G401.6 (cell line): ENCODE measurements at regions not wholly inside any gene's neighbourhood (a gene's known extent, or its start where the extent isn't known, plus 50 kb on each side); places are given as distances from the start of the nearest gene placed in this dataset.

Experiments
- FAIRE-seq: peaks from 2 replicates; lab custom pipeline; 2012; peaks lifted over from hg19 to GRCh38; lab: Jason Lieb, UNC

- no peak for FAIRE-seq
These were observed 210.1 kb upstream of the SLC24A2 start for GRCh38 chr9:19998823-19999455.

- no peak for FAIRE-seq
These were observed 209.3 kb upstream of the SLC24A2 start for GRCh38 chr9:19998153-19998552.

GRCh38 chr9:19995619-19996018, 206.8 kb upstream of the SLC24A2 start:
- FAIRE-seq, result no peak

GRCh38 chr9:19994296-19994695, 205.5 kb upstream of the SLC24A2 start:
- no peak for FAIRE-seq

GRCh38 chr9:19992556-19992955, 203.7 kb upstream of the SLC24A2 start:
- FAIRE-seq, result no peak

GRCh38 chr9:19989213-19989612, 200.4 kb upstream of the SLC24A2 start:
- no peak for FAIRE-seq

- no peak for FAIRE-seq
These were observed 199.4 kb upstream of the SLC24A2 start for GRCh38 chr9:19988281-19988680.

GRCh38 chr9:19985081-19985480, 196.2 kb upstream of the SLC24A2 start:
- FAIRE-seq, result no peak

- no peak for FAIRE-seq
These were observed 187.4 kb upstream of the SLC24A2 start for GRCh38 chr9:19976226-19976625.

GRCh38 chr9:19975499-19975898, 186.7 kb upstream of the SLC24A2 start:
- FAIRE-seq, result no peak

GRCh38 chr9:19969721-19970120, 180.9 kb upstream of the SLC24A2 start:
- no peak for FAIRE-seq

GRCh38 chr9:19967888-19968459, 179.1 kb upstream of the SLC24A2 start:
- FAIRE-seq, result no peak

- no peak for FAIRE-seq
These were observed 178.5 kb upstream of the SLC24A2 start for GRCh38 chr9:19967216-19967887.

GRCh38 chr9:19965336-19965735, 176.5 kb upstream of the SLC24A2 start:
- no peak for FAIRE-seq

- no peak for FAIRE-seq
These were observed 159.2 kb upstream of the SLC24A2 start for GRCh38 chr9:19947996-19948395.

- no peak for FAIRE-seq
These were observed 157.7 kb upstream of the SLC24A2 start for GRCh38 chr9:19946441-19947109.

GRCh38 chr9:19941874-19942273, 153.0 kb upstream of the SLC24A2 start:
- FAIRE-seq, result no peak

- FAIRE-seq, result no peak
These were observed 152.1 kb upstream of the SLC24A2 start for GRCh38 chr9:19940811-19941535.

GRCh38 chr9:19939734-19940278, 151.0 kb upstream of the SLC24A2 start:
- FAIRE-seq, result no peak

- FAIRE-seq, result no peak
These were observed 150.3 kb upstream of the SLC24A2 start for GRCh38 chr9:19938990-19939733.

GRCh38 chr9:19937121-19937520, 148.3 kb upstream of the SLC24A2 start:
- no peak for FAIRE-seq

- no peak for FAIRE-seq
These were observed 147.8 kb upstream of the SLC24A2 start for GRCh38 chr9:19936598-19936997.
